ENCODE measurements at regions not wholly inside any gene's neighbourhood (a gene's known extent, or its start where the extent isn't known, plus 50 kb on each side); places are given as distances from the start of the nearest gene placed in this dataset.

DNA sequence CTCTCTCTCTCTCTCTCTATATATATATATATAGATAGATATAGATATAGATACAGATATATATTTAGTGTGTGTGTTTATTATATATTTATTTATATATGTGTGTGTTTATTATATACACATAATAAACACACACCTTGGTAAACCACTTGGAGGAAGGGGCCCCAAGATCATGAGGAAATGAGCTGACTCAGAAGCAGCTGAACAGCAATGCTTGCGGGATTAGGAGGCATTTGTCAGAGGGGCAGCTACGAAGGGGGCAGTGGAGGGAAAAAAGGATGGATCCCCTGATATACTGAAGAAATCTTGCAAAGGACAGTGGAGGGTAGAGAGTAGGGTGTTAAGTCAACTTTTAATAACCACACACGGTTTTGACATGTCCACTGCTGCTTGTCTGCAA lies 120.0 kb upstream of the SORBS2 start:
- TF ChIP-seq EZH2phosphoT487 (IDR thresholded peaks at IDR 0.05; ENCODE audit: borderline replicate concordance, low read length): no peak
- TF ChIP-seq, protein P1, sequence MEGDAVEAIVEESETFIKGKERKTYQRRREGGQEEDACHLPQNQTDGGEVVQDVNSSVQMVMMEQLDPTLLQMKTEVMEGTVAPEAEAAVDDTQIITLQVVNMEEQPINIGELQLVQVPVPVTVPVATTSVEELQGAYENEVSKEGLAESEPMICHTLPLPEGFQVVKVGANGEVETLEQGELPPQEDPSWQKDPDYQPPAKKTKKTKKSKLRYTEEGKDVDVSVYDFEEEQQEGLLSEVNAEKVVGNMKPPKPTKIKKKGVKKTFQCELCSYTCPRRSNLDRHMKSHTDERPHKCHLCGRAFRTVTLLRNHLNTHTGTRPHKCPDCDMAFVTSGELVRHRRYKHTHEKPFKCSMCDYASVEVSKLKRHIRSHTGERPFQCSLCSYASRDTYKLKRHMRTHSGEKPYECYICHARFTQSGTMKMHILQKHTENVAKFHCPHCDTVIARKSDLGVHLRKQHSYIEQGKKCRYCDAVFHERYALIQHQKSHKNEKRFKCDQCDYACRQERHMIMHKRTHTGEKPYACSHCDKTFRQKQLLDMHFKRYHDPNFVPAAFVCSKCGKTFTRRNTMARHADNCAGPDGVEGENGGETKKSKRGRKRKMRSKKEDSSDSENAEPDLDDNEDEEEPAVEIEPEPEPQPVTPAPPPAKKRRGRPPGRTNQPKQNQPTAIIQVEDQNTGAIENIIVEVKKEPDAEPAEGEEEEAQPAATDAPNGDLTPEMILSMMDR (conservative IDR thresholded peaks at IDR 0.05; ENCODE audit: low read depth, low read length): no peak

All from PC-3 (cell line).